ENCODE measurements at regions not wholly inside any gene's neighbourhood (a gene's known extent, or its start where the extent isn't known, plus 50 kb on each side); places are given as distances from the start of the nearest gene placed in this dataset.

GRCh38 chr10:131840788-131841118 is 60.1 kb upstream of the PPP2R2D start:
- DNase-seq, result no peak
- intact Hi-C loops (cut with DNase I), result no loop called here
- no peaks in the 10 kb centered on the region for H3K9me3 ChIP-seq
- H3K27me3 ChIP-seq, result no peaks in the 10 kb centered on the region
- H3K4me1 ChIP-seq (ENCODE audit: insufficient read depth), result no peaks in the 10 kb centered on the region
- H3K36me3 ChIP-seq, result no peaks in the 10 kb centered on the region
- WGBS, 3 donors, result 92 to 95% (median 92%) methylated on average over 3 of the region's 3 CpGs
- no peak for TF ChIP-seq CTCF (IDR thresholded peaks at IDR 0.05)
- no peak for TF ChIP-seq POLR2A (IDR thresholded peaks at IDR 0.05)
- TF ChIP-seq EP300 (IDR thresholded peaks at IDR 0.05), result no peak
- H3K4me3 ChIP-seq, result no peak overlapping the region
- no peak overlapping the region for H3K27ac ChIP-seq

- DNase-seq, result peak in 1 of 5 donors; percentile 9
- Histone ChIP-seq H3K4me3 (no peak overlapping the region), H3K27ac (no peak overlapping the region), H3K4me1 (ENCODE audit: insufficient read depth) (no peaks in the 10 kb centered on the region), H3K36me3 (no peaks in the 10 kb centered on the region), H3K9me3 (no peaks in the 10 kb centered on the region), H3K27me3 (no peaks in the 10 kb centered on the region)
- TF ChIP-seq POLR2A (IDR thresholded peaks at IDR 0.05), result no peak
- TF ChIP-seq EP300 (IDR thresholded peaks at IDR 0.05), result no peak
- no peak for TF ChIP-seq CTCF (IDR thresholded peaks at IDR 0.05)
- intact Hi-C loops (cut with DNase I), result no loop called here
- WGBS, 3 donors, result 57 to 66% (median 60%) methylated on average over 19 of the region's 19 CpGs
Measured at GRCh38 chr10:131841131-131841660, 59.6 kb upstream of the PPP2R2D start.

- Histone ChIP-seq H3K27me3 (no peaks in the 10 kb centered on the region), H3K4me1 (ENCODE audit: insufficient read depth) (no peaks in the 10 kb centered on the region), H3K27ac (no peak overlapping the region), H3K9me3 (no peaks in the 10 kb centered on the region), H3K4me3 (no peak overlapping the region), H3K36me3 (no peaks in the 10 kb centered on the region)
- intact Hi-C loops (cut with DNase I), result no loop called here
- TF ChIP-seq CTCF (IDR thresholded peaks at IDR 0.05) (no peak), POLR2A (IDR thresholded peaks at IDR 0.05) (no peak), EP300 (IDR thresholded peaks at IDR 0.05) (no peak)
- DNase-seq, result peak in 1 of 5 donors; percentile 26
- 80 to 81% (median 81%) methylated on average over 19 of the region's 19 CpGs for WGBS, 3 donors
Measured at GRCh38 chr10:131841661-131842139, 59.1 kb upstream of the PPP2R2D start.

- no peak overlapping the region for H3K4me3 ChIP-seq
- no peak for TF ChIP-seq EP300 (IDR thresholded peaks at IDR 0.05)
- no peak for TF ChIP-seq CTCF (IDR thresholded peaks at IDR 0.05)
- no peak for TF ChIP-seq POLR2A (IDR thresholded peaks at IDR 0.05)
- no peaks in the 10 kb centered on the region for H3K4me1 ChIP-seq (ENCODE audit: insufficient read depth)
- WGBS, 3 donors, result 78 to 81% (median 81%) methylated on average over 14 of the region's 14 CpGs
- no peak overlapping the region for H3K27ac ChIP-seq
- peak in 1 of 5 donors; percentile 22 for DNase-seq
- H3K27me3 ChIP-seq, result no peaks in the 10 kb centered on the region
- no peaks in the 10 kb centered on the region for H3K9me3 ChIP-seq
- intact Hi-C loops (cut with DNase I), result no loop called here
- H3K36me3 ChIP-seq, result no peaks in the 10 kb centered on the region
Measured at GRCh38 chr10:131842351-131843088, 58.3 kb upstream of the PPP2R2D start.
